LNCaP clone FGC (cell line): ENCODE measurements at regions not wholly inside any gene's neighbourhood (a gene's known extent, or its start where the extent isn't known, plus 50 kb on each side); places are given as distances from the start of the nearest gene placed in this dataset.

ENCODE experiments used
- DNase-seq: peaks from one replicate; pipeline ENCODE4 v3.0.0-alpha.2; 2011; ENCODE audit warnings: low read depth
- H3K4me3 ChIP-seq: 2 replicates; pipeline ENCODE4 v1.5.1; 2011; ENCODE audit warnings: mild to moderate bottlenecking, low read depth, low read length, control low read depth
- CTCF ChIP-seq: IDR thresholded peaks from 2 replicates; pipeline ENCODE4 v1.5.1; 2012; ENCODE audit warnings: mild to moderate bottlenecking; ENCODE audit not compliant: control insufficient read depth, insufficient read depth; ENCODE audit errors: extremely low read depth

- no peak overlapping the region for H3K4me3 ChIP-seq
- DNase-seq: no peak
- no peak for TF ChIP-seq CTCF
Observed at GRCh38 chr6:20350215-20350614, 51.5 kb upstream of the E2F3 start.

GRCh38 chr6:20351534-20351933, 50.1 kb upstream of the E2F3 start:
- no peak for TF ChIP-seq CTCF
- no peak overlapping the region for H3K4me3 ChIP-seq
- no peak for DNase-seq
